ENCODE measurements at regions not wholly inside any gene's neighbourhood (a gene's known extent, or its start where the extent isn't known, plus 50 kb on each side); places are given as distances from the start of the nearest gene placed in this dataset.

GRCh38 chrX:6307156-6307555 lies 78.5 kb upstream of the NLGN4X start:
- Histone ChIP-seq H3K27me3 (replicated peaks in 1 of 2; ENCODE audit: control insufficient read depth in 2 of 2, insufficient read depth in 2 of 2, low read length in 1 of 2) (no peaks in the 10 kb centered on the region), H3K36me3 (ENCODE audit: control insufficient read depth in 2 of 2, insufficient read depth in 2 of 2, low read length in 1 of 2) (no peaks in the 10 kb centered on the region), H3K4me2 (ENCODE audit: control insufficient read depth, insufficient read depth) (no peak overlapping the region), H3K4me3 (no peak overlapping the region), H3K79me2 (ENCODE audit: control insufficient read depth, insufficient read depth, low read length) (no peaks in the 10 kb centered on the region), H2AFZ (ENCODE audit: control insufficient read depth, low read depth, low read length) (no peak overlapping the region), H3K9ac (ENCODE audit: control insufficient read depth, insufficient read depth, low read length) (no peak overlapping the region), H3K27ac (ENCODE audit: control insufficient read depth, insufficient read depth) (no peak overlapping the region), H4K20me1 (ENCODE audit: control insufficient read depth, insufficient read depth) (no peaks in the 10 kb centered on the region), H3K9me3 (replicated peaks; ENCODE audit: control insufficient read depth, insufficient read depth, low read length) (no peaks in the 10 kb centered on the region), H3K4me1 (ENCODE audit: control insufficient read depth, insufficient read depth, low read length) (no peaks in the 10 kb centered on the region)
- no peak for TF ChIP-seq ASH2L (IDR thresholded peaks at IDR 0.05; ENCODE audit: borderline replicate concordance, low read depth)
- TF ChIP-seq HDAC6 (IDR thresholded peaks at IDR 0.05; ENCODE audit: unreplicated experiment) = no peak
- no peak for TF ChIP-seq POLR2AphosphoS5 (IDR thresholded peaks at IDR 0.05; ENCODE audit: low read length)
- no peak for TF ChIP-seq DPF2 (IDR thresholded peaks at IDR 0.05)
- TF ChIP-seq POLR2A (IDR thresholded peaks at IDR 0.05; ENCODE audit: low read depth, low read length) = no peak
- no peak for TF ChIP-seq CHD1 (IDR thresholded peaks at IDR 0.05; ENCODE audit: low read depth, low read length)
- TF ChIP-seq, protein P1, sequence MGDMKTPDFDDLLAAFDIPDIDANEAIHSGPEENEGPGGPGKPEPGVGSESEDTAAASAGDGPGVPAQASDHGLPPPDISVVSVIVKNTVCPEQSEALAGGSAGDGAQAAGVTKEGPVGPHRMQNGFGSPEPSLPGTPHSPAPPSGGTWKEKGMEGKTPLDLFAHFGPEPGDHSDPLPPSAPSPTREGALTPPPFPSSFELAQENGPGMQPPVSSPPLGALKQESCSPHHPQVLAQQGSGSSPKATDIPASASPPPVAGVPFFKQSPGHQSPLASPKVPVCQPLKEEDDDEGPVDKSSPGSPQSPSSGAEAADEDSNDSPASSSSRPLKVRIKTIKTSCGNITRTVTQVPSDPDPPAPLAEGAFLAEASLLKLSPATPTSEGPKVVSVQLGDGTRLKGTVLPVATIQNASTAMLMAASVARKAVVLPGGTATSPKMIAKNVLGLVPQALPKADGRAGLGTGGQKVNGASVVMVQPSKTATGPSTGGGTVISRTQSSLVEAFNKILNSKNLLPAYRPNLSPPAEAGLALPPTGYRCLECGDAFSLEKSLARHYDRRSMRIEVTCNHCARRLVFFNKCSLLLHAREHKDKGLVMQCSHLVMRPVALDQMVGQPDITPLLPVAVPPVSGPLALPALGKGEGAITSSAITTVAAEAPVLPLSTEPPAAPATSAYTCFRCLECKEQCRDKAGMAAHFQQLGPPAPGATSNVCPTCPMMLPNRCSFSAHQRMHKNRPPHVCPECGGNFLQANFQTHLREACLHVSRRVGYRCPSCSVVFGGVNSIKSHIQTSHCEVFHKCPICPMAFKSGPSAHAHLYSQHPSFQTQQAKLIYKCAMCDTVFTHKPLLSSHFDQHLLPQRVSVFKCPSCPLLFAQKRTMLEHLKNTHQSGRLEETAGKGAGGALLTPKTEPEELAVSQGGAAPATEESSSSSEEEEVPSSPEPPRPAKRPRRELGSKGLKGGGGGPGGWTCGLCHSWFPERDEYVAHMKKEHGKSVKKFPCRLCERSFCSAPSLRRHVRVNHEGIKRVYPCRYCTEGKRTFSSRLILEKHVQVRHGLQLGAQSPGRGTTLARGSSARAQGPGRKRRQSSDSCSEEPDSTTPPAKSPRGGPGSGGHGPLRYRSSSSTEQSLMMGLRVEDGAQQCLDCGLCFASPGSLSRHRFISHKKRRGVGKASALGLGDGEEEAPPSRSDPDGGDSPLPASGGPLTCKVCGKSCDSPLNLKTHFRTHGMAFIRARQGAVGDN (IDR thresholded peaks at IDR 0.05) = no peak
- no peak for TF ChIP-seq MEF2A (IDR thresholded peaks at IDR 0.05; ENCODE audit: insufficient read depth, low read depth, low read length)
- no peak for TF ChIP-seq CREM (IDR thresholded peaks at IDR 0.05; ENCODE audit: low read depth)
- TF ChIP-seq SIX5 (IDR thresholded peaks at IDR 0.05; ENCODE audit: low read depth, low read length, severe bottlenecking) = no peak
- intact Hi-C loops (cut with micrococcal nuclease; ENCODE audit: unreplicated experiment) = no loop called here
- ChIA-PET RAD21 (ENCODE audit: unreplicated experiment) (no interaction called here), SMC1A (ENCODE audit: uncharacterized antibody, unreplicated experiment) (interaction anchor here (0.9 kb wide), 1 partner anchor 10 kb away, joined by 3 read pairs; no protein-coding TSS in a partner anchor), POLR2A (interaction anchor here (0.9 kb wide), 1 partner anchor 10 kb away, joined by 4 read pairs; no protein-coding TSS in a partner anchor), CTCF (no interaction called here)
- DNase-seq (ENCODE audit: low read depth, low spot score) = no peak
- 14% methylated on average over 5 of the region's 5 CpGs for WGBS (ENCODE audit: insufficient coverage, insufficient replicate concordance, low lambda C conversion rate, missing lambda C conversion rate)
- no TSS peak for BruUV-seq (replicated peaks)
- ATAC-seq = no peak
- FAIRE-seq = no peak
- in situ Hi-C loops (cut with MboI) = no loop called here

Data from GM12878 (cell line).